LHCN-M2 (cell line): ENCODE measurements at regions not wholly inside any gene's neighbourhood (a gene's known extent, or its start where the extent isn't known, plus 50 kb on each side); places are given as distances from the start of the nearest gene placed in this dataset.
A peak's percentile ranks its signal among the peaks of the same experiment; 100 is the strongest.

Experiments used
- DNase-seq: peaks from one replicate; pipeline ENCODE4 v3.0.0-alpha.2; 2012; ENCODE audit warnings: low read depth

DNA sequence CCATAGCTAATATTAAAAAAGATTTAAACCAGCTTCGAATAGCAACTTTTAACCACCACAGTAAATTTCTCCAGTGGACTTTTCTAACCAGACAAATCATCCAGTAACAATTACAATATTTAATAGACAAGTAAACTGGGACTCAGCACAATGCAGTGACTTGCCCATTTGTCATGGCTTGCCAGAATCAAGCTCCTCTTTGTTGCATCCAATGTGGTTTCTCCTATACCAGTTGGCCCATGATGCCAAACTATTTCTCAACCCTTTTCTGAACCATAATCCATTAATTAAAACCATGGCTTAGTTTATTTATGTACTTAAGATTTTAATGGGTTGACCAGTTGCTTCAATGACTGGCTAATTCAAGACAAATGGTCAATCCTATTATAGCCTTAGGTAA, 64.4 kb downstream of the DIO2 start:
- DNase-seq: no peak

DNA sequence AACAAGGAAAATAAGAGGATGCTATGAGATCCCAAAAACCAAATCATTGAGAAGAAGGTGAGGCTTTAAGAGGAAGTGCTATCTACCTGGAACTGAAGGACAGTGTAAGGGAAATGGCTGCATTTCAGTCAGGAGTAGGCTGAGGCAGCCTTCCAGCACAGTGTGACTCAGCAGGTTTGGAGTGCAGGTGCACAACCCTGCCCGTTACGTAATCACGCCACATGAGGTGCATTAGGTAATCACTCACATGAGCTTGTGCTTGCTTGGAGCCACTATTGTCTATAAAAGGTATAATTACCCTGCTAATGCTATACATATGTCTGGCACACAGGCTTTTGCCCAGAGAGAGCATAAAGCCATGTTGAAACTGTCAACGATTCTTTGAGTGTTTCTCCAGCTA, 74.9 kb downstream of the DIO2 start:
- DNase-seq: peak; percentile 6

DNA sequence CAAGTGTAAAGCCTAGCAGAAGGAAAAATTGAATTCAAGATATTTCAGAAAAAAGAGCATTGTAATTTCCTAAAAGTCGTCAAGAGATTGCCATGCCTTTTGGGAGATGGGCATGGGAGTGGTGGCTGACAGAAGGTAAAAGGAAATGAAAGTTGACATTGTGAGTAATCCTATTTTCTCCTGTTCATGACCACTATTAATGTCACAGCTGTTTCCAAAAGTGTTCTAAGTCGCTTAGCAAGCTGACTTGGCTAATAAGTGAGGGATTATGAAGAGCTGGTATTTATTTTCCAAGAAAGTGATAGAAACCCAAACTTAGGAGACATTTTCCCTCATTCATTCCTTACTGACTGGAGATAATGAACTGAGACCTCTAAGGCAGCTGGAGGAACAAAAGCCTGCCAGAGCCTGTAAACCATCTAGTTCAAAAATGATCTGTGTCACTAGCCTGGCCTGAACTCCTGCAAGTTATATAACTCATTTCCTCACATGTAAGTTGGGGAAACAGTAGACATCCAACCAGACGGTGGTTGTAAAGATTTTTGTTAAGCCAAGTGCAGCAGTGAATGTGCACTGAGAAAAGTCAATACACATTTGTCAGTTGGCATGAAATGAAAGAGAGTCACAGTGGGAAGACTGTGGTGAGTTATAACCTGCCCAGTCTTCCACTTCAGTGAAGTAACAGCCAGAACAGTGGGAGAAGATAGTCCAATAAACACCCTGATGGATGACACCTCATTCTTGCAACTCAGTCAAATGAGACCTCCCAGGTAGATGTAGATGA, 75.8 kb downstream of the DIO2 start:
- no peak for DNase-seq

DNA sequence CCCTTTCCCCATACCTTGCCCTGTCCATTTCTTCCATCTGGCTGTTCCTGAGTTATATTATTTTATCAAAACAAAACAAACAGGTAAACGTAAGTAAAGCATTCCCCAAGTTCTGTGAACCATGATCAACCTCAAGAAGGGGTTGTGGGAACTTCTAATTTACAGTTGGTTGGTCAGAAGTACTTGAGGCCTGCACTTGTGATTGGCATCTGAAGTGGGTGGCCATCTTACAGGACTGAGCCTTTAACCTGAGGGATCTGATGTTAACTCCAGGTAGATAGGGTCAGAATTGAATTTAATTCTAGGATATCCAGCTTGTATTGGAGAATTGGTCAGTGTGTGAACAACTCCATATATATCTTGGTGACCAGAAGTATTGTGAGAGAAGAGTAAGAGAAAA, 77.0 kb downstream of the DIO2 start:
- no peak for DNase-seq

DNA sequence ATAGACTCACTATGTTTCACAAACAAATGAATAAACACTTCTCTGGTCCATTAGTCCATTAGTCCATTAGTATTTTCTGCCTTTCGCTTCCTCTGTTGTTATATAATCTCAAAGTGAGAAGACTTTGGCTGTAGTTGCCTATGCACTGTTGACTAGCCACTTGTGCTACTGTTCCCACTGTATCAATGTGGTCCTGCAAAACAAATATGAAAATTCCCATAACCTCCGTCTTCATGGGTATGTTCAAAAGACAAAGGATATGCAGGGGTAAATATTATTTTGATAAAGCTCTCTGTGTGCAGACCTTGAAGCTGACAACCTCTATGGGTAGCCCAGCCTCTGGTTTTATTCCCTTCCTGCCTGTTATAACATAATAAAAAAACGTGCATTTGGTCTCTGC, 77.8 kb downstream of the DIO2 start:
- DNase-seq: no peak

DNA sequence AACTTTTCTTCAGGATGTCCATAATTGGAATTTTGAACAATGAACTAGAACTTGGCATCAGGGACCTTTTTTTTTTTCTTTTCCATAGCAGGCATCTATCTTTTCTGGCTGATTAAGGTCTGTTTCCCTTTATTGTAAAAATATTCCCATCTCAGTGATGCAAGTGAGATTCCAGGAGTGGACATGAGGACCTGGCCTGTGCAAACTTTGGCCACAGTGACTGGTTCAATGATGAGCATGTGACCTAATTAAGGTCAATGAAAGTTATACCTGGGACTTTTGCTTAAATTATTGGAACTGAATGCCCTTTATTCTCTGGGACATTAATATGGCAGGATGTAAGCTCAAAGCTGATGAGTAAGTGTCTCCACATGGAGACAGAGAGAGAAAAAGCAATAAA, 83.8 kb downstream of the DIO2 start:
- DNase-seq: no peak

DNA sequence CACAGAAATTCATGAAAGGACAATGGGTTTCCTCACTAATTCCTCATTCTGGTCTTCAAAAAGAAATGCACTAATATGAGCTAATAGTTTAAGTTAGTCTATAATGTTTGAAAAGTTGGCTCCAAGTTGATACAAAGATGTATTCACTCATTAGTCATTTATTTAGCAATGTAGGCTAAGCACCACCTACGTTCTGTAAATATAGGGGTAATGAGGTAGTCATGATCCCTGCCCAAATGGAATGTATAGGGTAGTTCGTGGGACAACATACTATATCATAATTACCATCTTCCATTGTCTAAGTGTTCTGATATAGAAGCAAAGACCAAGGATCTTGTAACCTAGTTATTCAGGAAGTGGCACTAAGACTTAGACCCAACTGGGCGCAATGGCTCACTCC, 86.5 kb downstream of the DIO2 start:
- no peak for DNase-seq

DNA sequence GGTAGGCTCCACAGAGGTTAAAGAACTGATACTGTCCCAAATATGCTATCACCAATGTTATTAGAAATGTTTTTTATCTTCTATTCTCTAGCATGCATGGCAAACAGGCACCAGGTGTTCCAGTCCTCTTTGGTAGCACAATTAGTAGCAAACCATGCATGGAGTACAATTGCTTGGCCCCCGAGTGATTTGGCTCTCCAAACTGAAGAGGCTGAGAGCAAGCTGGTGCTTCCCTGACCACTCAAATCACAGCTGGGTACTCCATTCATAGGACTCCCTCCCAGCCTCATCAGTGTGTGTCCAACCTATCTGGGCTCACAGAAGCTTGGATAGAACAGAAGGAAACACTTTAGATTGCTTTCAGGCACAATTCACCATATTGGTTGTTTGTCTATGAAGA, 93.4 kb downstream of the DIO2 start:
- no peak for DNase-seq

DNA sequence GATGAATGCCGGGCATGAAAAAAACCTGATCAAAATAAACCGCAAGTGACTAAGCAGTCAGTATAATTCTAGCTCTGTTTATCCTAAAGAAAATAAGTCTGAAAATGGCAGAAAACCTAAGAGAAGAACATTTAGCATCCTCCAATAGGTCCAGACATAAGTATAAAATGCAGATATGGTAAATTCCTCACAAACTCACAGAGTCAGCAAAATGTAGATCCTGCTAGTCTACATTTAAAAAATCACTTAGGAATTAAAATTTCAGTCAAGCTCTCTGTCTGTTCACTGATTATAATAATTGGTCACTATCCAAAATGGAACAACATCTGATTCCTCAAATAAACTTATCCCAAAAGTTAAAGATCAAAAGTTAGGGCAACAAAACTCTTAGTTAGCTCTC, 95.1 kb downstream of the DIO2 start:
- no peak for DNase-seq

DNA sequence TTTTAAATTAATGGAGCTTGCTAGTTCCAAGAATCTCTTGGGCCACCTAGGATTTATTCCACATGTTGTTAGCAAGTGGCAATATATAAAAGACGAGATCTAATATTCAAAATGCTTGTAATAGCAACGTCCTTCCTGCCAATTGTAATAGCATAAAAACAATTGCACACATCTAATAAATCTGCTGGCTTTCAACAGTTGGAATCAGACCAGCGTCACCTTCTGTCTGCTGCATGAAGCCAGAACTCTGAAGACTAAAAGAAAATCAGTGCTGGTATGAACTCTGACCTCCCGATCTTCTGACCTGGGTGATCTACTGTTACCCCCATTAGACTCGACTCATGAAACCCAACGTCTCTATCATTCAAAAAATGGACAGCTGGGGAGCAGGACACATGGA, 100.6 kb downstream of the DIO2 start:
- DNase-seq: no peak

DNA sequence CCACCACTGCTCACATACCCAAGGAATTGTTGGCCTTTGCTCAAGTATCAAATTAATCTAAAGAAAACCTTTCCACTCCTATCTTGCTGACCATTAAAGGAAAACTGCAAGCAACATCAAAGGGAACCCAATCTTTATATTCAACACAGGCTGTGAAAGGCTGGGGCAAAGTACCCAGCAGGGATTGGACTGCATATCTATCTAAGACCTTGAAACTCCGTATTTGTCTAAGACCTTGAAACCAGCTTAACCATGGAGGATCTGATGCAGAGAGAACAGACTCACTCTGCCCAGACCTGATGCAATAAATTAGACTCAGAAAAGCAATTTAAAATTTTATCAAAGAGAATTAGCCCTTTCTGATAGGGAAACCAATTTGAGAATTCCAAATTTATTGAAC, 102.2 kb downstream of the DIO2 start:
- DNase-seq: no peak

DNA sequence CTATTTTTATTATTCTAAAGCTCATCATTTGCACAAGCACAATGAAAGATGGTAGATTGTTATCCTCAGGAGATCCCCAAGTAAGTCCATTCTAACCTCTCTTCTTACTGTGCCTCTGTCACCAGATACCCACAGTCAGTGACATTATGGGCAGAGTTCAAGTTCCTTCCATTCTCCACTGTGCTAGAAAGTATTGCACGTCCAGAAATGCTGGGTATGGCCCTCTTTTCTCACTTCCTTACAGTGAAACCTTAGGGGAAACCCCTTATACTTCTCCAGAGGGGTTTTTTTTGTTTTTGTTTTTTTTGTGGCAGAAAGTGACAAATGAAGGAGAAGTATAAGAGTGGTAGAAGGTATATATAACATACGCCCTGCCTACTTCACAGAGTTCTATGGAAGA, 102.9 kb downstream of the DIO2 start:
- DNase-seq: no peak

DNA sequence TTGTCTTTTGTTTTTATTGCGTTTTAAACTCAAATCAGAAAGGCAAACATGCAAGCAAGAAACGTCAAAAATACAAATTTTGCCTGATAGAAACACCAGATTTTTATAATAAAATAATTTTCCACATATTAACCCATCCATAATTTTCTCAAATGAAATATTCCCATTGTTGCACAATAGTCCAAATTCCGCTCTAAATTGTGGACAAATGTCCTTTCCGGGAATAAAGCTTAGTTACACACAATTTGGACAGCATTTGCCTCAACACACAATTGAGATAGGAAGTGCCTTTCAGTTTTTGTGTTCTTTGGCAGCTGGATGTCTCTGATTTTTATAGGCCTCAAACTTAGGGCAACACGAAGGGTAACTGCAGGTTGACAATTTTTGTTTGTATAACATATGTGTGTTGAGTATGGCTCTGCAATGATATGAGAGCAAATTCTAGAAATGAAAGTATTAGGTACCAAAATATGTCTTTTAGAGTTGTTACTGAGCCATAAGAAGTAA, 105.8 kb downstream of the DIO2 start:
- DNase-seq: no peak

DNA sequence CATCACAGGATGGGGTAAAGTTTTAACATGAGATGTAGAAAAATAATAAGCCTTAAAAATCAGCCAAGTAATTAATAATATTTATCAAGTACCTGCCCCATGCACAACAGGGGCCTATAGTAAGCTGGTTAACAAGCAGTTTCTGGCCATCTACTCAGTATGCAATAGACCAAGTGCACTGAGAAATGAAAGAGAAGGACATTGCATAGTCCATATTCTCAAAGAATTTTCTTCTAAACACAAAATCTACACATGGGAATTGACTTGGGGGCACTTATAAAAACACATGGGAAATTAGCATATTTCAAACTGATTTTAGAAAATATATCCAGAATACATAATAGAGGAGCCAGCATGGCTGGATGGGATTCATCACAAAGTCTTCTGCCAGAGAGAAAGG, 109.5 kb downstream of the DIO2 start:
- DNase-seq: no peak

DNA sequence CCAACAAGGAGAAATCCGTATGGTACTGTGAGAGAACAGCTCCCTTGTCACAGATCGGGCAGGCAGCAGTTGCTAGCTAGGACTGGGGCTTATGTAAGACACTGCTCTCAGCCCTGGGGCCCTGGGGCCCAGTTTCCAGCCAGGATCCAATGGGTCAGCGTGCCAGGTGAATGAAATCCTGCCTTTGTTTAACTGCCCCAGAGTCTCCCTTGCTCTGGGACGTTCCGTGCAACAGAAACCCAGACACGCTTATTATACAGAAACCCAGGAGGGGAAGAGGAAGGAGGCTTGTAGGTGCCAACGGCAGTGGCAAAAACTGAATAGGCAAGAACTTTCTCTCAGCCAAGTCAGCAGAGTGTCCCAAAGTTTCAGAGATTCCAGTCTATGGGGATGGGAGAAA, 110.6 kb downstream of the DIO2 start:
- no peak for DNase-seq

DNA sequence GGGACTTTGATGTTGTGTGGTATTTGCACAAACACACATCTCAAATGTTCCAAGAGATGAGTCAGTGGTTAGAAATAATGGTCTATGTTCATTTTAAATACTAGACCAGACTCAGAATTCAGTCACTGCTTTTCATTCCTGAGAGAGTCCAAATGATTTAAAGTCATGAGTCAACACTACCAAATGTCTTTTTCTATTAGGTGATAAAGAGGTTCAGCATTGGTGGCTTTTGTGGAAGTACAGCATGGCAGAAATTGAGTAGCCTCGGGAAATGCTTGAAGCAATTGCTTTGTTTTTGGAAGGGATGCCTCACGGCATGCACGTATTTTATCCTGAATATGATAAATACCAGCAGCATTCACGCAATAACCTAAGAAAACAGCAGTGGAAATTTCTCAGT, 115.7 kb downstream of the DIO2 start:
- peak; percentile 30 for DNase-seq

DNA sequence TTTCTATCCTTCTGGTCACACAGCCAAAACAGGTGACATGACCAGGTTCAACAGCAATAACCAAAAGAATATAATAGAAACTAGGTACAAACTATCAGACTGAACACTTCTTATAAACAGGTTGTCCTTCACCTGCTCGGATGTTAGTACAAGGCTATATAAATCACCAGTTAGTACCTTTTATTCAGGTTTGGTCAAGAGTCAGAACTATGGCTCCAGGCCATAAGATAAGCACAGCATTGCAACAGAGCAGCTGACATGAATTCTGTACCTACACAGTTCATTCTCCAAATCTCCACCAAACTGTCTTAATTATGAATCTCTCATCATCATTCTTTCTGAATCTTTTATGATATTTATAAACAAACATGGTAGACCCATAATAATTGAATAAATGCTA, 123.9 kb downstream of the DIO2 start:
- DNase-seq: no peak

DNA sequence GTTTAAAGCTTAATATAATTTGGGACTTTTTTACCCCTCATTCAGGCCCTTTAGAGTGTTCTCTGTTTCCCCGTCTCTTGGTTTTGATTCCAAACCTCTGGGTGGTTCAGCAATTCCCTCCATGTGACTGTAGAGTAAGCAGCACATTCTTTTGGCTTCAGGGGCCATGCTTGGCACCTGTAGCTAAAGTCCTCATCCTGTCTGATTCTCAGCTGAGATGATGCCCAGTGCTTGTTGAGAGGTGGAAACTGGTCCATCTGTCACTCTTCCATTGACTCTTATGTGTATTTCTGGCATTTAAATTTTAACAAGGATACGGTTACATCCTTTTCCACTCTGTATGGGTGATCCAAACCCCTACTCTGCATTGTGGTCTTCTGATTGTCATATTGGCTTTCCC, 127.1 kb downstream of the DIO2 start:
- no peak for DNase-seq

DNA sequence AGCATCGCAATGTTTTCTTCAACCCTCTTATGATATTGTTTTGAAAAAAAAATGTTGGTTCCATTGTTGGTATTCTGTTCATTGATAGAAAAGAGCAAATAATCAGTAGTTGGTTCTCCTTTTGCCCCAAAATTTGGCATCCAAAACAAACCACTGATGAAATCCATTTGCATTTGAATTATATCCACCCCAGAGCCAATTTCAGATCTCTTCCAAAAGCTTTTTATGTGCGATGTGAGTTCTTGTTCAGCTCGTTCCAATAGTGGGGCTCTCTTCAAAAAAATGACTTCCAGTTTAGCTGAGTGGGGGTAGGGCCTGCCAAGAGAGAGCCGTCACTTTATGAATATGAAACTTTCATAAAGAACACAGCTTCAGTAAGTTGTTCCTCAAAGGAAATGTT, 130.7 kb downstream of the DIO2 start:
- DNase-seq: no peak

DNA sequence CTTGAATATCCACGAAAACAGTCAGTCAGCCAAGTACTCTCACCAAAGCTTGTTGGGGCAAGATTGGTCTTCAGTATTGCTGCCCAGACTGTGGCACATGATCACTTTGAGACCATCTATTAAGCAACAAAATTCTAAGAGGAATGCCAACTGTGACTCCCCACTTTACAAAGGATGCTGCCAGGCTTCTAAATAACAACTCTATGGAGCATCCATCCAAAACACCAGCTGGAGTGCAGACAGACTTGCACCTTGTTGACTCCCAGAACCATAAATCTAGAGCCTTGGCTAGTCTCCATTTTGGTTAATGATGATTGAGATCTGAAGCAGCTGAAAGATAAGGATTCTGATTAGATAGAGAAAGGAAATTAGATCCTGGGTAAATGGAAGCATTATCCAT, 132.8 kb downstream of the DIO2 start:
- no peak for DNase-seq

DNA sequence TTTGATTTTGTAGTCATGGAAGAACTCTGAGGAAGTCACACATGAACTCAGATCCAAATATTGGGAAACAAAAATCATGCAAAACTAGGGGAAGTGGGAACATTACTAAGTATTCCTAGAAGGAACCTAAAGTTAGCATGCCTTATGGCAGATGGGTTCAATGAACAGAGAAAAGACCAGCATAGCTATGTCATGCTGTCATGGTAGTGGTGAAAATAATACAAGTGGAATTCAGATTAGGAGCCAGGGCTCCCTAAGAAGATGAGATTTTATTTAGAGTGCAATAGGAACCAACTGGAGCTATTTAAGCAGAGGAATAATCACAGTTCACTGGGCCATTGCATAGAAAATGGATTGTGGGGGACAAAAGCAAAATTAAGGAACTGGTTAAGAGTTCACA, 134.0 kb downstream of the DIO2 start:
- DNase-seq: no peak

DNA sequence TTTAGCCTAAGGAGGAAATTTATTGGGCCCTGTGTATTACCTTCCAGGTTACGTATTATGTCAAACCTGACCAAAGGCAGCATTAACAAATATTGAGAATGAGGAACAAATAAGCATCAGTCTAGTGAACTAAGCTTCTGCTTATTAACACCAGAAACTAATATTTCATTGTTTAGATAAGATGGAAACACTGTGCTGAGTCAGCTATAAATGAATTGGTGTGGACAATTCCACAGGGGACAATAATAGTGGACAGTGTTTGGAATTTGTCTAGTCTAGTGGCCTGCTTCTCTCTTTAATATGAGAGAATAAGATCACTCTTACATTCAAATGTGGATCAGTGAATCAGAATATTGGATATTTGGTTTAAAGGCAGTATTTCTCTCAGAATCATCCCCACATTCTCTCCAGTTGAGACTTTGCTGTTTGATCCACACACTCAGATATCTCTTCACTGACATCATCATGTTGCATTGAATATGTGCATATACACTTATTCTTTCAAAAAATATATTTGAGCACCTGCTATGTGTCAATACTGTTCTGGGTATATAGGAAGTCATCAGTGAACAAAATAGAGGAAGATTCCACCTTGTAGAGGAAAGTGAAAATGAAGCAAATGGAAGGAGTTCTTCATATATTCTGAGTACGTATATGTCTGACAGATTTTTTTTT, 136.3 kb downstream of the DIO2 start:
- no peak for DNase-seq

DNA sequence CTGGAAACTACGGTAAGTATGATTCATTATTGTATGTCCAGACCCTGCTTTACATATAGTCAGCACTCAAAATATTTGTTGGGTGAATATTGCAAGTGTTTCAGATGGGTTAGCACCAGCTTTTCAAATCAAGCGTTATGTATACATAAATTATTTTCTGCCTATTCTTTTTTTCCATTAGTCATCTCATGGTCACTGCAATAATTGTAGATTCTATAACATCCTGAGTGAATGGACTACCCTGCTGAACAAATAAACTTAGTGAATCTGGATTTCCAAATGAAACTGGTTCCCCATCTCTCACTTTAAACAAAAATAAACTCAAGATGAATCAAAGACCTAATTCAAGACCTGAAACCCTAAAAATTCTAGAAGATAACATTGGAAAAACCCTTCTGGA, 152.3 kb downstream of the DIO2 start:
- no peak for DNase-seq

DNA sequence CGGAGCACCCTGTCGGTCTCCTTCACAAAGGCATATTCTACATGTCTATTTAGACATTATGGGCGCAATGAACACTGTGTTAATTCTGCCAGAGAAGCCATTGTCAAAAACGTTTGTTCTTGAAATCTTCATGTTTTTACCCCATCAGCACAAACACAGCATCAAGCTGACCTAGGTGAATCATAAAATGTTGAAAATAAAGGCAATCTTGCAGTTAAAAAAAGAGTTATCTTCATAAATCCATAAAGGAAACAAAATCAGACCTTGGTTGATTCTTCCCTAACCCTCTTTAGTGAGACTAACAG, 154.9 kb downstream of the DIO2 start:
- no peak for DNase-seq
